ENCODE measurements at regions not wholly inside any gene's neighbourhood (a gene's known extent, or its start where the extent isn't known, plus 50 kb on each side); places are given as distances from the start of the nearest gene placed in this dataset.

DNA sequence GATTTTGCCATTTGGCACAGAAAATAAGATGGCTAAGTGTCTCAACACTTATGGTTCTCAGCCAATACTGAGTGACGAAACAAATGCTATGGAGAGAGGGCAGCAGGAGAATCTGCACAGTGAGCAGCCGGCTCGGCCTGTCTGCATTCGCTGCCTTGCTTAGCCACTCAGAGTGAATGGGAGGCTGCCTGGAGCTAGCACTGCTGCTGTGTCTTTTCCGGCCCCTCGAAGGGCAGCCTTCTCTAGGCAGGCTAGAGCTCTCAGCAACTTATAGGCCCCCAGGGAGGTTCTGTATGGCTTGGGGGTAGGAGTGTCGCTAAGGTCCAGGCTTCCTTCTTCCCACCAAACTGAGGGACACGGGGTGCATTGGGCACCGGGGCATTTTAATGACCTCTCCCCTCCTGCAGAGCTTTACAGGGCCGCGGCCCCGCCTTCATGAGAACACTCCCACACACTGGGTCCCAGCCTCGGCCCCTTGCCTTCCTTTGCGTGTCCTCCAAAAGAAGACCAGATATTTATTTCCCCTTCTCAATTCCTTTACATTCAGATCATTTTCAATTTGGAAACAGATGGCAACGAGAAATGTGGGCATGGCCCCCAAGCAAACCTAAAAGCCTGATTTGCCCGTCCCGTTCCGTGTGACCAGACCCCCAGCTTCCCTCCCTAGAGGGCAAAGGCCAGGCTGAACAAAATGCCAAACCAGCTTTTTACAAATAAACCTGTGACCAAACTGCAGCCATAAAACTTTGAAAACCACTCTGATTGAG, 670.9 kb downstream of the TOX3 start:
- no peak for TF ChIP-seq POLR2AphosphoS5 (IDR thresholded peaks at IDR 0.05)
- TF ChIP-seq, protein P1, sequence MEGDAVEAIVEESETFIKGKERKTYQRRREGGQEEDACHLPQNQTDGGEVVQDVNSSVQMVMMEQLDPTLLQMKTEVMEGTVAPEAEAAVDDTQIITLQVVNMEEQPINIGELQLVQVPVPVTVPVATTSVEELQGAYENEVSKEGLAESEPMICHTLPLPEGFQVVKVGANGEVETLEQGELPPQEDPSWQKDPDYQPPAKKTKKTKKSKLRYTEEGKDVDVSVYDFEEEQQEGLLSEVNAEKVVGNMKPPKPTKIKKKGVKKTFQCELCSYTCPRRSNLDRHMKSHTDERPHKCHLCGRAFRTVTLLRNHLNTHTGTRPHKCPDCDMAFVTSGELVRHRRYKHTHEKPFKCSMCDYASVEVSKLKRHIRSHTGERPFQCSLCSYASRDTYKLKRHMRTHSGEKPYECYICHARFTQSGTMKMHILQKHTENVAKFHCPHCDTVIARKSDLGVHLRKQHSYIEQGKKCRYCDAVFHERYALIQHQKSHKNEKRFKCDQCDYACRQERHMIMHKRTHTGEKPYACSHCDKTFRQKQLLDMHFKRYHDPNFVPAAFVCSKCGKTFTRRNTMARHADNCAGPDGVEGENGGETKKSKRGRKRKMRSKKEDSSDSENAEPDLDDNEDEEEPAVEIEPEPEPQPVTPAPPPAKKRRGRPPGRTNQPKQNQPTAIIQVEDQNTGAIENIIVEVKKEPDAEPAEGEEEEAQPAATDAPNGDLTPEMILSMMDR (IDR thresholded peaks at IDR 0.05 in 8 of 11, conservative IDR thresholded peaks at IDR 0.05 in 3 of 11): no peak
